IPS-15b (cell line): ENCODE measurements at regions not wholly inside any gene's neighbourhood (a gene's known extent, or its start where the extent isn't known, plus 50 kb on each side); places are given as distances from the start of the nearest gene placed in this dataset.
"Not testable (repeated sequence)": the region's sequence is repeated elsewhere in the genome, so short reads cannot be mapped to it uniquely, and the experiment has no call there.

Source experiments
- H3K27me3 ChIP-seq: one replicate; pipeline ENCODE4 v1.6.1; 2013; ENCODE audit warnings: low read length; ENCODE audit not compliant: control insufficient read depth, insufficient read depth
- H3K36me3 ChIP-seq: one replicate; pipeline ENCODE4 v1.6.1; 2013; ENCODE audit warnings: low read length; ENCODE audit not compliant: control insufficient read depth, insufficient read depth
- H3K4me1 ChIP-seq: one replicate; pipeline ENCODE4 v1.6.1; 2013; ENCODE audit warnings: mild to moderate bottlenecking, low read length; ENCODE audit not compliant: control insufficient read depth, insufficient read depth
- H3K4me3 ChIP-seq: one replicate; pipeline ENCODE4 v1.5.1; 2013; ENCODE audit warnings: low read depth, low read length
- H3K9ac ChIP-seq: one replicate; pipeline ENCODE4 v1.6.1; 2013; ENCODE audit warnings: low read depth, mild to moderate bottlenecking, low read length
- H3K9me3 ChIP-seq: one replicate; pipeline ENCODE4 v1.6.1; 2013; ENCODE audit warnings: mild to moderate bottlenecking, low read length; ENCODE audit not compliant: control insufficient read depth, insufficient read depth

GRCh38 chr18:39326772-39327171, 1761.2 kb upstream of the CELF4 start:
- Histone ChIP-seq H3K4me3 (no peak overlapping the region), H3K4me1 (no peaks in the 10 kb centered on the region), H3K9ac (no peak overlapping the region), H3K9me3 (no peaks in the 10 kb centered on the region), H3K27me3 (no peaks in the 10 kb centered on the region), H3K36me3 (no peaks in the 10 kb centered on the region)

- no peaks in the 10 kb centered on the region for H3K9me3 ChIP-seq
Observed at GRCh38 chr18:39325973-39326372, 1760.4 kb upstream of the CELF4 start.

DNA sequence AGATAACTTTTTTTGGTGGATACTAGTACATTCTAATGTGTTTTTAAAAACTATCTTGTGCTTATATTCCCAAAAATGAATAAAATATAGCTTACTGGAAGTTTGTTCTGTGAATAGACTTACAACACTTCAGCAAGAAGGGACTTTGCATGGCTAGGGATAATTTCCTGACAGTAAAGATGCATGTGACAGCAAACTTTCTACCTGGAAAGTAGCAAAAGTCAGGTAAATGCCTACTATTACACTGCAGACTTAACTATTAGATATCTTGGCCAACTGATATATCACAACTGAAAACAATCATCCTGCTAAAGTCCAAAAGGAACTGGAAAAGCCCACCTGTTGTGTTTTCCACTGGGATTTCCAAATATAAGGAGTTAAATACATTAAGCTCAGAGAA, 1753.5 kb upstream of the CELF4 start:
- no peak overlapping the region for H3K4me3 ChIP-seq
- no peaks in the 10 kb centered on the region for H3K36me3 ChIP-seq
- no peaks in the 10 kb centered on the region for H3K27me3 ChIP-seq

More at GRCh38 chr18:39325973-39326372, 1760.4 kb upstream of the CELF4 start:
- no peaks in the 10 kb centered on the region for H3K36me3 ChIP-seq
- H3K9ac ChIP-seq: no peak overlapping the region
- no peaks in the 10 kb centered on the region for H3K27me3 ChIP-seq
- H3K4me3 ChIP-seq: no peak overlapping the region
- H3K4me1 ChIP-seq: no peaks in the 10 kb centered on the region

DNA sequence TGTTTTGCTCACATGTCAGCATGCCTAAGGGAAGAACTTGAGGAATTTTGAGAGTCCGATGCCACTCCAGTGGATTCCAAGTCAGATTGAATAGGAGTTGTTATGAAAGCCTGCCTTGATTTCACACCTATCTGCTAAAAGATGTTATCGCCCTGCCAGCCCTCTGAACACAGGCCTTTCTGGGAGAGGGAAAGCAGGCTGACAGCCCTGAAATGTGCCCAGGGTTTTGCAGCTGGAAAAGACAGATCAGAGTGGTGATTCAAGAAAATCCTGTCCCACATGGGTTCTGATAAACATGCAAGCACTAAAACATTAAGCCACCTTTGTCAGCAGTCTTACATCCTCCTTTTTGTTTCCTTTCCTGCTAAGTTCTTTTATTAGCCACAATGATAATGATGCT, 1752.9 kb upstream of the CELF4 start:
- Histone ChIP-seq H3K27me3 (no peaks in the 10 kb centered on the region), H3K36me3 (no peaks in the 10 kb centered on the region), H3K9ac (no peak overlapping the region), H3K4me3 (no peak overlapping the region), H3K4me1 (no peaks in the 10 kb centered on the region), H3K9me3 (no peaks in the 10 kb centered on the region)

More for the DNA sequence above, 1753.5 kb upstream of the CELF4 start:
- Histone ChIP-seq H3K9me3 (no peaks in the 10 kb centered on the region), H3K9ac (no peak overlapping the region), H3K4me1 (no peaks in the 10 kb centered on the region)

DNA sequence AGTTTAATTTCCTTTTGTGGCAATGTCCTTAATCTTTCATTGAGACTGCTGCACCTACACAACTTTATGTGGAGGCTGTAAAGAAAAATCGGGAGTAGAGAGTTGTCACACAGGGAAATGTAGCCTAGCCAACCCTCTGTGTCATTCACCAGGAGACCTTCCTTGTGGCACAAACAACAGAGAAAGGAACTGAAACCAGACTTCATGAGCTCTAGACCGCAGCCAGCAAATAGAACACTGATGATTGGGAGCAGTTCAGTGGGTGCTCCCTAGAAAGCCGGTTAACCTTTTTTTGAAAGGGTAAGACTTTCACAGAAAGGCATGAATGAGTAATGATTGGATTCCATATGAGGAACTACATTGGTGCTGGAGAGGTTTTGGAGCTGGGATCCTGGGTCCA, 1752.4 kb upstream of the CELF4 start:
- Histone ChIP-seq H3K4me1 (no peaks in the 10 kb centered on the region), H3K9me3 (no peaks in the 10 kb centered on the region), H3K36me3 (no peaks in the 10 kb centered on the region), H3K27me3 (no peaks in the 10 kb centered on the region), H3K4me3 (no peak overlapping the region), H3K9ac (no peak overlapping the region)

GRCh38 chr18:39314595-39314994, 1749.0 kb upstream of the CELF4 start:
- Histone ChIP-seq H3K9me3 (no peaks in the 10 kb centered on the region), H3K4me1 (no peaks in the 10 kb centered on the region), H3K4me3 (no peak overlapping the region), H3K9ac (no peak overlapping the region), H3K36me3 (peaks cover 3% of the 10 kb centered on the region), H3K27me3 (no peaks in the 10 kb centered on the region)

- Histone ChIP-seq H3K36me3 (peaks cover 4% of the 10 kb centered on the region), H3K9ac (no peak overlapping the region), H3K9me3 (no peaks in the 10 kb centered on the region), H3K27me3 (no peaks in the 10 kb centered on the region), H3K4me3 (no peak overlapping the region), H3K4me1 (no peaks in the 10 kb centered on the region)
Observed at GRCh38 chr18:39313992-39314391, 1748.4 kb upstream of the CELF4 start.

- Histone ChIP-seq H3K4me1 (no peaks in the 10 kb centered on the region), H3K27me3 (no peaks in the 10 kb centered on the region), H3K36me3 (peaks cover 8% of the 10 kb centered on the region), H3K9ac (no peak overlapping the region), H3K4me3 (no peak overlapping the region), H3K9me3 (peaks cover 3% of the 10 kb centered on the region)
Observed at GRCh38 chr18:39311111-39311712, 1745.6 kb upstream of the CELF4 start.

GRCh38 chr18:39308931-39309521, 1743.4 kb upstream of the CELF4 start:
- not testable (repeated sequence) for H3K4me1 ChIP-seq, H3K4me3 ChIP-seq, H3K27me3 ChIP-seq, H3K9ac ChIP-seq, H3K9me3 ChIP-seq, H3K36me3 ChIP-seq

DNA sequence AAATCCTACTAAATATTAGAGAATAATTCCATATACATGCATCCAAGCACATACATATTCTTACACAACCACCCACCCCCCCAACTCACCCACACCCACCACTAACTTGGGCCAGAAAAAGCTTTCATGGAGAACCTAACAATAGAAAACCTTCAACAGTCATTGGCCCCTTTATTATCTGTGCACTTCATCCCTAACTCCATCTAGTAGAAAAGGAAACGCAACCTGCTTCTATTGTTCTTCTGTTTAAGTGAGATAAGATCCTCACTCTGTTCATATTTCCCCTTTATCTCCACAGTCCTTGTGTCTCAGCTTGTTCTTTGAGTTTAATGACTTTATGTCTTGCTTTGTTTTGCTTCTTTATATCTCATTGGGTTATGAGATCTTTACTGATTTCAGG, 1740.2 kb upstream of the CELF4 start:
- H3K4me3 ChIP-seq: no peak overlapping the region
- no peak overlapping the region for H3K9ac ChIP-seq
- H3K27me3 ChIP-seq: no peaks in the 10 kb centered on the region
- peaks cover 3% of the 10 kb centered on the region for H3K9me3 ChIP-seq
- H3K36me3 ChIP-seq: peaks cover 8% of the 10 kb centered on the region
- no peaks in the 10 kb centered on the region for H3K4me1 ChIP-seq

GRCh38 chr18:39302481-39302880, 1736.9 kb upstream of the CELF4 start:
- H3K27me3 ChIP-seq: no peaks in the 10 kb centered on the region
- H3K36me3 ChIP-seq: no peaks in the 10 kb centered on the region
- H3K4me1 ChIP-seq: peaks cover 4% of the 10 kb centered on the region
- H3K9me3 ChIP-seq: no peaks in the 10 kb centered on the region
- H3K9ac ChIP-seq: no peak overlapping the region
- no peak overlapping the region for H3K4me3 ChIP-seq

- Histone ChIP-seq H3K9ac (no peak overlapping the region), H3K27me3 (no peaks in the 10 kb centered on the region), H3K36me3 (no peaks in the 10 kb centered on the region), H3K4me1 (peaks cover 4% of the 10 kb centered on the region), H3K4me3 (no peak overlapping the region), H3K9me3 (no peaks in the 10 kb centered on the region)
Observed at GRCh38 chr18:39299152-39299551, 1733.6 kb upstream of the CELF4 start.
